Heart left ventricle (tissue), 13 donors: ENCODE measurements at regions not wholly inside any gene's neighbourhood (a gene's known extent, or its start where the extent isn't known, plus 50 kb on each side); places are given as distances from the start of the nearest gene placed in this dataset.

Source experiments
- POLR2A ChIP-seq, 2 donors: fragments of 450-650 bp; IDR thresholded peaks; one replicate each; pipeline ENCODE4 v1.6.1; 2017; ENCODE audit warnings: antibody characterized with exemption in 2 of 2, mild to moderate bottlenecking in 2 of 2, moderate library complexity in 2 of 2
- TF ChIP-seq, protein P1 (sequence below), 12 donors: fragments of 200-600 bp; sonication (generic) in 4 of 12; IDR thresholded peaks; one replicate each; pipeline versions ENCODE4 v1.5.0 to v1.8.0; 2018 to 2022; ENCODE audit warnings: antibody characterized with exemption in 12 of 12, mild to moderate bottlenecking in 5 of 12
- donor health status: ischemic (EF 13 %, LVEDD 7.1; RV severe dilation, severe dysfunction).
- donor health status: DM: no; HTN: yes; CAD: no.
- donor health status: DM: no; HTN: no; CAD: no.
- donor health status: ischemic (EF 25% LVEDD 6.9; RV normal size, moderate dysfunction).
- donor health status: ischemic (EF 25% LVEDD 5.7; RV mildly dilated, moderate dysfunction).
- donor health status: ischemic (EF 35%, LVEDD 5.7; RV mildly dilated, moderate dysfunction).
- donor health status: nonischemic (EF 11% LVEDD 7.7; RV severe dilation, severe dysfunction).
- donor health status: DM: yes; HTN: yes; CAD: no.
- donor health status: PGD.
- donor health status: ischemic (EF 29% LVEDD 5.4; RV normal size, mild dysfunction).
- donor health status: nonischemic (EF 23%, LVEDD 6.1; RV moderate dilation, normal function).

DNA sequence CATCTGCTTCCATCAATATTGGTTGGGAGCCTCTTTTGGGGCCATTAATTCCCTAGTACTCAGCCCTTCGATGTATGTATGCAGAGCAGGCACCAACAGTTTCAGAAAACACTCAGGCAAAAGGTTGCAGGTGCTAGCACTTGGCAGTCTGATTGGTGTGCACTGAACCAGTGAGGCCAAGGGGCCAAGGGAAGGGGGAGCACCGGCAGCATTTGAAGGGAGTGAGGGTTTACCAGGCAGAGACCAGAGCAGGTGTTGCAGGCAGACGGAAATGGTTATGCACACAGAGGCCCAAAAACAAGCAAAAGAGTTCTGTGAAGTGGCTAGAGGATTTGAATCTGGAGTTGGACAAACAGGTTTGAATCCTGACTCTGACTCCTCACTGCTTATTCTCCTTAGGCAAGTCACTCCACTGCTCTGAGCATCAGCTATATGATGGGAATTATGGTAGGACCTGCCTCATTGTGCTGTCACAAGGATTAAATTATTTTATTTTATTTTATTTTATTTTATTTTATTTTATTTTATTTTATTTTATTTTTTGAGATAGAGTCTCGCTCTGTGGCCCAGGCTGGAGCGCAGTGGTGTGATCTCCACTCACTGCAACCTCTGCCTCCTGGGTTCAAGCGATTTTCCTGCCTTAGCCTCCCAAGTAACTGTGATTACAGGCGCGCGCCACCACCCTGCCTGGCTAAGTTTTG, 58.1 kb upstream of the SHLD1 start:
- TF ChIP-seq POLR2A (IDR thresholded peaks at IDR 0.05): no peak
- TF ChIP-seq, protein P1, sequence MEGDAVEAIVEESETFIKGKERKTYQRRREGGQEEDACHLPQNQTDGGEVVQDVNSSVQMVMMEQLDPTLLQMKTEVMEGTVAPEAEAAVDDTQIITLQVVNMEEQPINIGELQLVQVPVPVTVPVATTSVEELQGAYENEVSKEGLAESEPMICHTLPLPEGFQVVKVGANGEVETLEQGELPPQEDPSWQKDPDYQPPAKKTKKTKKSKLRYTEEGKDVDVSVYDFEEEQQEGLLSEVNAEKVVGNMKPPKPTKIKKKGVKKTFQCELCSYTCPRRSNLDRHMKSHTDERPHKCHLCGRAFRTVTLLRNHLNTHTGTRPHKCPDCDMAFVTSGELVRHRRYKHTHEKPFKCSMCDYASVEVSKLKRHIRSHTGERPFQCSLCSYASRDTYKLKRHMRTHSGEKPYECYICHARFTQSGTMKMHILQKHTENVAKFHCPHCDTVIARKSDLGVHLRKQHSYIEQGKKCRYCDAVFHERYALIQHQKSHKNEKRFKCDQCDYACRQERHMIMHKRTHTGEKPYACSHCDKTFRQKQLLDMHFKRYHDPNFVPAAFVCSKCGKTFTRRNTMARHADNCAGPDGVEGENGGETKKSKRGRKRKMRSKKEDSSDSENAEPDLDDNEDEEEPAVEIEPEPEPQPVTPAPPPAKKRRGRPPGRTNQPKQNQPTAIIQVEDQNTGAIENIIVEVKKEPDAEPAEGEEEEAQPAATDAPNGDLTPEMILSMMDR (IDR thresholded peaks at IDR 0.05): no peak
